Upper lobe of right lung (tissue), 1 donor: ENCODE measurements at regions not wholly inside any gene's neighbourhood (a gene's known extent, or its start where the extent isn't known, plus 50 kb on each side); places are given as distances from the start of the nearest gene placed in this dataset.

Experiments used
- ATAC-seq: fragments of 200-7000 bp; cut with Tn5 transposase; one replicate; pipeline ENCODE4 v1.9.1; 2020; ENCODE audit warnings: mild to moderate bottlenecking, moderate library complexity
- DNase-seq: peaks from one replicate; pipeline ENCODE4 v3.0.0-alpha.2; 2020
- H3K27ac ChIP-seq: fragments of 200-600 bp; one replicate; pipeline ENCODE4 v1.8.0; 2022
- H3K27me3 ChIP-seq: fragments of 200-600 bp; one replicate; pipeline ENCODE4 v1.8.0; 2022; ENCODE audit warnings: mild to moderate bottlenecking
- H3K36me3 ChIP-seq: fragments of 200-600 bp; one replicate; pipeline ENCODE4 v1.8.0; 2022
- H3K4me1 ChIP-seq: fragments of 200-600 bp; one replicate; pipeline ENCODE4 v1.8.0; 2022
- H3K4me3 ChIP-seq: fragments of 200-600 bp; one replicate; pipeline ENCODE4 v1.8.0; 2022; ENCODE audit warnings: mild to moderate bottlenecking
- H3K9me3 ChIP-seq: fragments of 200-600 bp; one replicate; pipeline ENCODE4 v1.8.0; 2022
- intact Hi-C: fragments of 100-400 bp; cut with DNase I; formaldehyde crosslinking; loops from one replicate; pipeline ENCODE4 v1.11.0; 2022
- TF ChIP-seq, protein P1 (sequence below): fragments of 200-600 bp; IDR thresholded peaks from one replicate; pipeline ENCODE4 v1.8.0; 2022; ENCODE audit warnings: antibody characterized with exemption
- donor health status: DM: no; HTN: yes; CAD: no; lungs with severe emphysema.

- no peaks in the 10 kb centered on the region for H3K9me3 ChIP-seq
- no peaks in the 10 kb centered on the region for H3K4me1 ChIP-seq
- H3K36me3 ChIP-seq = no peaks in the 10 kb centered on the region
- intact Hi-C loops = no loop called here
- no peak overlapping the region for H3K4me3 ChIP-seq
- ATAC-seq = no peak
- no peaks in the 10 kb centered on the region for H3K27me3 ChIP-seq
- TF ChIP-seq, protein P1, sequence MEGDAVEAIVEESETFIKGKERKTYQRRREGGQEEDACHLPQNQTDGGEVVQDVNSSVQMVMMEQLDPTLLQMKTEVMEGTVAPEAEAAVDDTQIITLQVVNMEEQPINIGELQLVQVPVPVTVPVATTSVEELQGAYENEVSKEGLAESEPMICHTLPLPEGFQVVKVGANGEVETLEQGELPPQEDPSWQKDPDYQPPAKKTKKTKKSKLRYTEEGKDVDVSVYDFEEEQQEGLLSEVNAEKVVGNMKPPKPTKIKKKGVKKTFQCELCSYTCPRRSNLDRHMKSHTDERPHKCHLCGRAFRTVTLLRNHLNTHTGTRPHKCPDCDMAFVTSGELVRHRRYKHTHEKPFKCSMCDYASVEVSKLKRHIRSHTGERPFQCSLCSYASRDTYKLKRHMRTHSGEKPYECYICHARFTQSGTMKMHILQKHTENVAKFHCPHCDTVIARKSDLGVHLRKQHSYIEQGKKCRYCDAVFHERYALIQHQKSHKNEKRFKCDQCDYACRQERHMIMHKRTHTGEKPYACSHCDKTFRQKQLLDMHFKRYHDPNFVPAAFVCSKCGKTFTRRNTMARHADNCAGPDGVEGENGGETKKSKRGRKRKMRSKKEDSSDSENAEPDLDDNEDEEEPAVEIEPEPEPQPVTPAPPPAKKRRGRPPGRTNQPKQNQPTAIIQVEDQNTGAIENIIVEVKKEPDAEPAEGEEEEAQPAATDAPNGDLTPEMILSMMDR = no peak
- no peak for DNase-seq
- no peak overlapping the region for H3K27ac ChIP-seq
Measured at GRCh38 chr20:61042506-61043385, 209.3 kb upstream of the CDH4 start.

DNA sequence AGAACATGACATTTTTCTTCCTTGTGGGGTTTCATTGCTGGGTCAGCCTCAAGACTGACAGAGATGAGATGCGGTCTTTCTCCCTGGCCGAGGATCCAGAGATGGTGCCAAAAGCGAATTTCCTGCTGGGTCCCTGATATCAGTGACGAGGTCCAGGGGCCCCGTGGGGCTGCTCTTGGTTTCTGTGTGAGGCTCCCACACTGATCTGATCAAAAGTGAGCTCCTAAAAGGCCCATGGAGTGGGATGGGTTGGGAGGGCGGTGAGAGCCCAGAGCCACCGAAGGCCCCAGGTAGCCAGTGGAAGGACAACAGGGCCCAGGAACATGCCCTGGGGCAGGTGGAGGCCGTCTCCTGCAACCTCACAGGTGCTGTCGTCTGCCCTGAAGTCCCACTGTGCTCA lies 208.4 kb upstream of the CDH4 start:
- DNase-seq (no peak), ATAC-seq (no peak)
- Histone ChIP-seq H3K36me3 (no peaks in the 10 kb centered on the region), H3K9me3 (no peaks in the 10 kb centered on the region), H3K4me3 (no peak overlapping the region), H3K27me3 (no peaks in the 10 kb centered on the region), H3K4me1 (no peaks in the 10 kb centered on the region), H3K27ac (no peak overlapping the region)
- TF ChIP-seq, protein P1 = no peak
- intact Hi-C loops = no loop called here

DNA sequence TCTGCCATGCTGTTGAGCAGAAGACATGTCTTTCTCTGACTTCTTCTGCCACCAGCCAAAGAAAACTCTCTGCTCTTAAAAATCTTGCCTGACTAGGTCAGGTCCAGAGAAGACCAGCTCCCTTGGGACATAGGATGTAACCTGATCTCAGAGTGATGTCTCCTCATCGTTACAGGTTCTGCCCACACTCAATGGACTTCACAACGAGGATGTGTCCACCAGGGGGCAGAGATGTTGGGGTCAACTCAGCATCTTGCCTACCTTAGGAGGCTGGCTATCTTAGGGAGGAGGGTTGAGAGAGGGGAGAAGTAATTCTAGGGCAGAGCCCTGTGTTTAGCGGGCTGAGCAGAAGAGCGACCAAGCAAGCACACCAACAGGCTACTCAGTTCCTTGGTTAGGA lies 207.6 kb upstream of the CDH4 start:
- Histone ChIP-seq H3K27ac (no peak overlapping the region), H3K36me3 (no peaks in the 10 kb centered on the region), H3K27me3 (no peaks in the 10 kb centered on the region), H3K4me3 (no peak overlapping the region), H3K4me1 (no peaks in the 10 kb centered on the region), H3K9me3 (no peaks in the 10 kb centered on the region)
- no peak for DNase-seq
- ATAC-seq = no peak
- TF ChIP-seq, protein P1 = no peak
- intact Hi-C loops = no loop called here

- Histone ChIP-seq H3K27ac (no peak overlapping the region), H3K27me3 (no peaks in the 10 kb centered on the region), H3K9me3 (no peaks in the 10 kb centered on the region), H3K36me3 (no peaks in the 10 kb centered on the region), H3K4me3 (no peak overlapping the region), H3K4me1 (no peaks in the 10 kb centered on the region)
- DNase-seq (no peak), ATAC-seq (no peak)
- intact Hi-C loops = no loop called here
- TF ChIP-seq, protein P1 = no peak
Measured at GRCh38 chr20:61045091-61045490, 207.0 kb upstream of the CDH4 start.

DNA sequence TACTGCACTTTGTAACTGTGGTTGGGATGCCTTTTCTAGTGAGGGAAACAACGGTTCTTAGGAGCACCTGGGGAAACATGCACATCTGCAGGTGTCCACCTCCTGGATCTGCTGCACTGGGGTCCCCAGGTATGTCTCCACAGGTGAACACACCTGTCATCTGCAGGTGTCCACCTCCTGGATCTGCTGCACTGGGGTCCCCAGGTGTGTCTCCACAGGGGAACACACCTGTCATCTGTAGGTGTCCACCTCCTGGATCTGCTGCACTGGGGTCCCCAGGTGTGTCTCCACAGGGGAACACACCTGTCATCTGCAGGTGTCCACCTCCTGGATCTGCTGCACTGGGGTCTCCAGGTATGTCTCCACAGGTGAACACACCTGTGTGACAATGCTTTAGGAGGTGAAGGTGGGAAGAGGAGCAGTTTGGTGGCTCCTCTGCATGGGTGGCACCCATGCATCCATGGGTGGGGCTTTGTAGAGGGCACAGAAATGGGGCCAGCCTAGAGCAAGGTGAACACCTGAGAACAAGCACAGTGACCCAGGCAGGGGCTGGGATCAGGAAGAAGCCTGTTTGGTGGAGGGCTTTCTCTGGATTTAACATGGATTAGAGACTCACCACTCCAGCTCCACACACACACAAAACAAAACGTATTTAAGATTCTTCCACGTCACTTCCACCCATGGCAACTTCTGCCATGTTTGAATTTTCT lies 206.0 kb upstream of the CDH4 start:
- Histone ChIP-seq H3K4me1 (no peaks in the 10 kb centered on the region), H3K36me3 (no peaks in the 10 kb centered on the region), H3K27ac (no peak overlapping the region), H3K4me3 (no peak overlapping the region), H3K9me3 (no peaks in the 10 kb centered on the region), H3K27me3 (no peaks in the 10 kb centered on the region)
- DNase-seq = no peak
- TF ChIP-seq, protein P1 = no peak
- ATAC-seq = no peak
- intact Hi-C loops = no loop called here
